Hepatocyte (in vitro differentiated cells): ENCODE measurements at regions not wholly inside any gene's neighbourhood (a gene's known extent, or its start where the extent isn't known, plus 50 kb on each side); places are given as distances from the start of the nearest gene placed in this dataset.

Experiments used
- DNase-seq: peaks from one replicate; pipeline ENCODE4 v3.0.0-alpha.2; 2016; ENCODE audit warnings: low spot score
- H2AFZ ChIP-seq: fragments of 200-600 bp; sonication (generic); 2 replicates; pipeline ENCODE4 v1.6.0; 2016; ENCODE audit warnings: antibody characterized with exemption, mild to moderate bottlenecking
- H3K27ac ChIP-seq: fragments of 200-600 bp; sonication (generic); 2 replicates; pipeline ENCODE4 v1.5.1; 2016; ENCODE audit warnings: mild to moderate bottlenecking
- H3K27me3 ChIP-seq: fragments of 200-600 bp; sonication (generic); 2 replicates; pipeline ENCODE4 v1.6.1; 2016
- H3K36me3 ChIP-seq: fragments of 200-600 bp; sonication (generic); replicated peaks from 2 replicates; pipeline ENCODE4 v1.5.1; 2016; ENCODE audit warnings: low read depth; ENCODE audit not compliant: insufficient read depth
- H3K4me1 ChIP-seq: fragments of 200-600 bp; sonication (generic); 2 replicates; pipeline ENCODE4 v1.5.1; 2016; ENCODE audit warnings: mild to moderate bottlenecking, moderate library complexity; ENCODE audit not compliant: insufficient read depth
- H3K4me2 ChIP-seq: fragments of 200-600 bp; sonication (generic); 2 replicates; pipeline ENCODE4 v1.6.0; 2016
- H3K4me3 ChIP-seq: fragments of 200-600 bp; sonication (generic); 2 replicates; pipeline ENCODE4 v1.5.1; 2016; ENCODE audit warnings: mild to moderate bottlenecking
- H3K79me2 ChIP-seq: fragments of 200-600 bp; sonication (generic); 2 replicates; pipeline ENCODE4 v1.6.0; 2017; ENCODE audit warnings: mild to moderate bottlenecking
- H3K9me2 ChIP-seq: fragments of 200-600 bp; sonication (generic); replicated peaks from 2 replicates; pipeline ENCODE4 v1.6.0; 2017; ENCODE audit warnings: mild to moderate bottlenecking; ENCODE audit not compliant: insufficient read depth
- H3K9me3 ChIP-seq: fragments of 200-600 bp; sonication (generic); 2 replicates; pipeline ENCODE4 v1.5.1; 2016; ENCODE audit warnings: low read depth, mild to moderate bottlenecking
- H4K20me1 ChIP-seq: fragments of 200-600 bp; sonication (generic); 2 replicates; pipeline ENCODE4 v1.6.0; 2016; ENCODE audit warnings: mild to moderate bottlenecking; ENCODE audit not compliant: insufficient read depth, poor library complexity, severe bottlenecking
- EZH2 ChIP-seq: fragments of 200-600 bp; sonication (generic); IDR thresholded peaks from 2 replicates; pipeline ENCODE4 v1.6.1; 2016; ENCODE audit warnings: antibody characterized with exemption, mild to moderate bottlenecking, borderline replicate concordance
- EZH2phosphoT487 ChIP-seq: fragments of 200-600 bp; sonication (generic); IDR thresholded peaks from one replicate; pipeline ENCODE4 v1.6.1; 2018; ENCODE audit warnings: antibody characterized with exemption, mild to moderate bottlenecking, low read depth, moderate library complexity; ENCODE audit not compliant: unreplicated experiment, severe bottlenecking
- WGBS: methylation state at CpG from one replicate; pipeline ENCODE4 v1.1.6; 2016; ENCODE audit warnings: low lambda C conversion rate; ENCODE audit errors: missing lambda C conversion rate; 5-methylcytosine and 5-hydroxymethylcytosine counted together
- TF ChIP-seq, protein P1 (sequence below): fragments of 200-600 bp; sonication (generic); IDR thresholded peaks from 2 replicates; pipeline ENCODE4 v1.5.1; 2016; ENCODE audit warnings: antibody characterized with exemption, mild to moderate bottlenecking; ENCODE audit not compliant: poor library complexity

DNA sequence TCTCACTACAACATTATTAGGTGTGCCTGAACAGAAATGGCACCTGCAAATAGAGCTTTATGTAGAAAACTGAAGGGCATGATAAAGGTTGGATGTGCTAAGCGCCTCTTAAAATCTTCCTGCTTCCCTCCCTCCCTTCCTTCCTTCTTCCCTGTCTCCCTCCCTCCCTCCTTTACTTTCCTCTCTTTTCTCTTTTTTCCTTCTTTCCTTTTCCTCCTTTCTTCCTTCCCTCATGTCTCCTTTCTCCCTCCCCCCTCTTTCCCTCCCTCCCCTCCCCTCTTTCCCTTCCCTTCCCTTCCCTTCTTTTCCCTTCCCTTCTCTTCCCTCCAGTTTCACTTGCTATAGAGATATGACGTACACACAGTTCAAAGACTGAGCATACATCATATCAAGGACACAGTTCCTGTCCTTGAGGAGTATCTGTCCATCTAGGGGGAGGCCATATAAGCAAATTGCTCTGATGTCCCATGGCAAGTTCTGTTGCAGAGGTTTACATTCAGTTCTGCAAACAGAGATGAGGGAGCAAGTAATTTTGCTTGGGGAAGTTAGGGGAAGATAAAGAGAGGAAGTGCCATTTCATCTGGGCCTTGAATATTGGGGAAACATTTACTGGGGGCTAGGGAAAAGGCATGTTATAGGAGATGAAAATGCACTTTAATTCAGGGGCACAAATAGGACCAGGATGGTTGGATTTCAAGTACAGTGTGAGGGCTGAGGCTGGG, 79.0 kb upstream of the EEF1E1 start:
- 84% methylated on average over 2 of the region's 2 CpGs for WGBS
- no peaks in the 10 kb centered on the region for H3K9me2 ChIP-seq
- no peak for TF ChIP-seq EZH2
- peaks cover 5% of the 10 kb centered on the region for H3K4me1 ChIP-seq
- H3K27me3 ChIP-seq, result no peaks in the 10 kb centered on the region
- no peaks in the 10 kb centered on the region for H3K9me3 ChIP-seq
- H3K79me2 ChIP-seq, result no peaks in the 10 kb centered on the region
- no peaks in the 10 kb centered on the region for H3K36me3 ChIP-seq
- H3K4me2 ChIP-seq, result peak overlapping the region; percentile 6
- DNase-seq, result no peak
- H3K4me3 ChIP-seq, result no peak overlapping the region
- no peak overlapping the region for H2AFZ ChIP-seq
- no peak overlapping the region for H3K27ac ChIP-seq
- no peaks in the 10 kb centered on the region for H4K20me1 ChIP-seq

GRCh38 chr6:8180327-8181159, 78.2 kb upstream of the EEF1E1 start:
- H3K4me2 ChIP-seq, result peak overlapping the region; percentile 6
- no peak for DNase-seq
- H3K79me2 ChIP-seq, result no peaks in the 10 kb centered on the region
- H3K9me2 ChIP-seq, result no peaks in the 10 kb centered on the region
- TF ChIP-seq EZH2 (no peak), EZH2phosphoT487 (no peak)
- TF ChIP-seq, protein P1, sequence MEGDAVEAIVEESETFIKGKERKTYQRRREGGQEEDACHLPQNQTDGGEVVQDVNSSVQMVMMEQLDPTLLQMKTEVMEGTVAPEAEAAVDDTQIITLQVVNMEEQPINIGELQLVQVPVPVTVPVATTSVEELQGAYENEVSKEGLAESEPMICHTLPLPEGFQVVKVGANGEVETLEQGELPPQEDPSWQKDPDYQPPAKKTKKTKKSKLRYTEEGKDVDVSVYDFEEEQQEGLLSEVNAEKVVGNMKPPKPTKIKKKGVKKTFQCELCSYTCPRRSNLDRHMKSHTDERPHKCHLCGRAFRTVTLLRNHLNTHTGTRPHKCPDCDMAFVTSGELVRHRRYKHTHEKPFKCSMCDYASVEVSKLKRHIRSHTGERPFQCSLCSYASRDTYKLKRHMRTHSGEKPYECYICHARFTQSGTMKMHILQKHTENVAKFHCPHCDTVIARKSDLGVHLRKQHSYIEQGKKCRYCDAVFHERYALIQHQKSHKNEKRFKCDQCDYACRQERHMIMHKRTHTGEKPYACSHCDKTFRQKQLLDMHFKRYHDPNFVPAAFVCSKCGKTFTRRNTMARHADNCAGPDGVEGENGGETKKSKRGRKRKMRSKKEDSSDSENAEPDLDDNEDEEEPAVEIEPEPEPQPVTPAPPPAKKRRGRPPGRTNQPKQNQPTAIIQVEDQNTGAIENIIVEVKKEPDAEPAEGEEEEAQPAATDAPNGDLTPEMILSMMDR, result no peak
- no peaks in the 10 kb centered on the region for H3K9me3 ChIP-seq
- H3K4me3 ChIP-seq, result no peak overlapping the region
- no peak overlapping the region for H2AFZ ChIP-seq
- 36% methylated on average over 11 of the region's 11 CpGs for WGBS
- no peaks in the 10 kb centered on the region for H3K36me3 ChIP-seq
- H3K27me3 ChIP-seq, result no peaks in the 10 kb centered on the region
- no peak overlapping the region for H3K27ac ChIP-seq
- no peaks in the 10 kb centered on the region for H4K20me1 ChIP-seq
- peaks cover 5% of the 10 kb centered on the region for H3K4me1 ChIP-seq

DNA sequence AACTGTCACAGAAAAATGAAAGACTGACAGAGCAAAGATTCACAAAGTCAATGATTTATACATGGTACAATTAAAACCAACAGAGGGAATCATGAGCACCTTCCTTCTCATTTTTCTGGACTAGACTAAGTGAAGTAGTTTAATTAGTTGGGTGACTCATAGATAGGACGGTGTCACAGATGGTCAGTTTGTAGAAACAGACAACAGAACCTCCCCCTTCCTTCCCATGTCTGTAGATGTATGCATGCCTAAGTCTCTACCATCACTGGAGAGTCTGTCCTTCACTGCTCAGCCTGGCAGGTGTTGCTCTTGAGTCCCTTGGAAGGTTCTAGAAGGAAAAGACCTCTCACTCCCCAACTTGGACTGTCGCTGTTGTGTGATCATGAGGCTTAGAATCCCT, 75.4 kb upstream of the EEF1E1 start:
- Histone ChIP-seq H4K20me1 (no peaks in the 10 kb centered on the region), H3K4me2 (no peak overlapping the region), H3K27ac (no peak overlapping the region), H3K27me3 (no peaks in the 10 kb centered on the region), H3K4me3 (no peak overlapping the region), H3K4me1 (peaks cover 5% of the 10 kb centered on the region), H3K79me2 (no peaks in the 10 kb centered on the region), H2AFZ (no peak overlapping the region), H3K36me3 (no peaks in the 10 kb centered on the region), H3K9me3 (no peaks in the 10 kb centered on the region), H3K9me2 (no peaks in the 10 kb centered on the region)
- WGBS, result 83% methylated on average over 2 of the region's 2 CpGs
- no peak for DNase-seq
- TF ChIP-seq EZH2, result no peak
- TF ChIP-seq EZH2phosphoT487, result no peak
- TF ChIP-seq, protein P1, result no peak

DNA sequence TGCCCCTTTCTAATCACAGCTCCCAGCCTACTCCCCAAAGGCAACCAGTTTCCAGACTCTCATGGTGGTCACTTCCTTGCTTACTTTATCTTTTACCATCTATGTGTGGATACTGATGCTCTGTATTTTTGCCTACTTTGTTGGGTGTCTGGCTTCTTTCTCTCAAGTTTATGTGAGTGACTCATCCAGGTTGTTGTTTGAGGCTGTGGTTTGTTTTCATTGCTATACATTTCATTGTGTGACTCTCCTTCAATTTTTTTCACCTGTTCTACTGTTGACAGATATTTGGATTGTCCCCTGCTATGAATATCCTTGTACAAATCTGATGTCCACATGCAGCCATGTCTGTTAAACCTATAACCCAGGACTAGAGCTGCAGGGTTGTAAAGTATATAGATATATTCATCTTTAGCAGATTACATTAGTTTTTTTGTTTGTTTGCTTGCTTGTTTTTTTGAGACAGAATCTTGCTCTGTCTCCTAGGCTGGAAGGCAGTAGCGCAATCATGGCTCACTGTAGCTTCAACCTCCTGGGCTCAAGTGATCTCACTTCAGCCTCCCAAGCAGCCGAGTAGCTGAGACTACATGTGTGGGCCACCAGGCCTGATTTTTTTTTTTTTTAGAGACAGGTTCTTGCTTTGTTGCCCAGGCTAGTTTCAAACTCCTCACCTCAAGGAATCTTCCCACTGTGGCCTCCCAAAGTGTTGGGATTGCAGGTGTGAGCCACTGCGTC, 72.9 kb upstream of the EEF1E1 start:
- H3K36me3 ChIP-seq, result no peaks in the 10 kb centered on the region
- no peak overlapping the region for H2AFZ ChIP-seq
- no peak overlapping the region for H3K4me3 ChIP-seq
- no peaks in the 10 kb centered on the region for H3K4me1 ChIP-seq
- DNase-seq, result no peak
- H3K9me2 ChIP-seq, result no peaks in the 10 kb centered on the region
- WGBS, result 86% methylated on average over 3 of the region's 3 CpGs
- H3K9me3 ChIP-seq, result no peaks in the 10 kb centered on the region
- H4K20me1 ChIP-seq, result no peaks in the 10 kb centered on the region
- H3K27ac ChIP-seq, result no peak overlapping the region
- no peaks in the 10 kb centered on the region for H3K27me3 ChIP-seq
- TF ChIP-seq EZH2phosphoT487 (no peak), EZH2 (no peak)
- TF ChIP-seq, protein P1, result no peak
- H3K79me2 ChIP-seq, result no peaks in the 10 kb centered on the region
- no peak overlapping the region for H3K4me2 ChIP-seq
